GM18873 (cell line): ENCODE measurements at regions not wholly inside any gene's neighbourhood (a gene's known extent, or its start where the extent isn't known, plus 50 kb on each side); places are given as distances from the start of the nearest gene placed in this dataset.

Source experiments
- ATAC-seq: cut with Tn5 transposase; IDR thresholded peaks from one replicate; pipeline ENCODE4 v1.9.1; 2021; ENCODE audit warnings: mild to moderate bottlenecking, moderate library complexity, moderate number of reproducible peaks; ENCODE audit not compliant: unreplicated experiment, low FRiP score

DNA sequence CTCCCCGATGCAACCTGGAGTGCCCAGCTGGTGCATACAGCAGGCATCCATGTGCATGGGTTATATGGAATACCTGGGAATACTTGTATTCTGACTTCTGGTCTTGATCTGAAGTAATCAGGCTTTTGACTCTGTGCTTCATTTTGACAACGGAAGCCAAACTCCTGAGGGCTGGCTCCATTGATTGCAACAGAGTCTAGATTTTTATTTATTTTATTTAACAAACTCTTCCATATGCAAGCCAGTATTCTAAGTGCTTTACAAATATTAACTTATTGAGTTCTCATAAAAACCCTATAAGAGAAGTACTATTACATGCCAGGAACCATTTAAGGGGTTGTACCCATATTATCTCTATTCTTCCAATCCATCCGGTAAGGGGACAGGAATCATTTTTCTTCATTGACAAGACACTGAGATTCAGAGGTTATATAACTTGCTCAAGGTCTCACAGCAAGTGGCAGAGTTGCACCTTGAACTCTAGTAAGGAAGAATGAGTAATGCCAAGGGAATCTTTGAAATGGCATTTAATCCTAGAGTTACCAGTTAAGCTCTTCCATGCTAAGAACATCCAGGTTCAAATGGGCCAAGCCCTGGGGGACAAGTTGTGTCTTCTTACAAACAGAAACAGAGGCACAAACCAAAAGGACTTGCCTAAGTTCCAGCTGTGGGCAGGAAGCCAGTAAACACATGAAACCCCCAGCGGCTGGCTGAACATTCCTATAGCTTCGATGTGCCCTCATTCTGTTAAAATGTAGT, 241.0 kb downstream of the WDR11 start:
- no peak for ATAC-seq

DNA sequence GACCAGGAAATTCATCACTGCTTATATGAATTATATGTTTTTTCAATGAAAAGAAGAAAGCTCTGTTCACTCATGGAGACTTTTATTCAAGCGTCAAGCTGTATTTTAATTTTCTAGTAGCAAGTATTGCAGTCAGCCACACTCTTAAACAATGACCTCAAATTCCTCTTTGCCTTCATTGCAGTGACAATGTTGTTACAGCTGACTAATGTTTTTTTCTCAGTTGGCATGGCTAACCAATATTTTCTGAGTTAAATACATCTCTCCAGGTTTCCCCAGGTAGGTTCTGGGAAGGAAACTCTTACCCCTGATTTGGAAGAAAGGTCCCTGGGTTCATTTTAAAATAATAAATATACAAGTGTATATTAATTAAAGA, 241.5 kb downstream of the WDR11 start:
- ATAC-seq = no peak

DNA sequence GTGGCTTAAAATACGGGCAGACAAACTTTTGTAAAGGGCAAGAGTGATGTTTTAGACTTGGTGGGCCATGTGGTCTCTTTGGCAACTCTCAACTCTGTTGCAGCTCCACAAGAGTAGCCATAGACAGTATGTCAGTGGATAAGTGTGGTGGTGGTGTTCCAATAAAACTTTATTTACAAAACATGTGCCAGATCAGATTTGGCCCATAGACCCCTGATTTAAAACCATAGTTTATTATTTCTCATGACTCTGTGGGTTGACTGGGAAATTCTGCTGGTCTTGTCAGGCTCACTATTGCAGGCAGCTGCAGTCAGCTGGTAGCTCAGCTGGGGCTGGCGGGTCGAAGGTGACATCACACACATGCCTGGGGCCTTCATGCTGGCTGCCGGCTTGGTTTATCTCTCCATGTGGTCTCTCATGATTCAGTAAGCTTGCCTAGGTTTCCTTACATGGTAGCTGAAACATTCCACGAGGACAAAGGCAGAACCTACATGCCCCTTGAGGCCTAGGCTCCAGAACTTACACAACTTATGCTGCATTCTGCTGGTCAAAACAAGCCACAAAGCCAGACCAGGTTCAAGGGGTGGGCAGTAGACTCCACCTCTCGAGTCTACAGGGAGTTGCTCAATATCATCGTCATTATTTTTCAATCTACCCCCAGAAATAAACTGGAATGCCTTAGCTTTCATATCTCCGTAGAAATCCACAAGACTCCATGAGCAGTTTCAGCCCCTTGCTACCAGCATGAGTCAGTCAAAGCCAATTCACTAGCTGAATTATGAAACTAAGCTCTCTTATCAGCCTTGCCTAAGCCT, 245.7 kb downstream of the WDR11 start:
- ATAC-seq = no peak

DNA sequence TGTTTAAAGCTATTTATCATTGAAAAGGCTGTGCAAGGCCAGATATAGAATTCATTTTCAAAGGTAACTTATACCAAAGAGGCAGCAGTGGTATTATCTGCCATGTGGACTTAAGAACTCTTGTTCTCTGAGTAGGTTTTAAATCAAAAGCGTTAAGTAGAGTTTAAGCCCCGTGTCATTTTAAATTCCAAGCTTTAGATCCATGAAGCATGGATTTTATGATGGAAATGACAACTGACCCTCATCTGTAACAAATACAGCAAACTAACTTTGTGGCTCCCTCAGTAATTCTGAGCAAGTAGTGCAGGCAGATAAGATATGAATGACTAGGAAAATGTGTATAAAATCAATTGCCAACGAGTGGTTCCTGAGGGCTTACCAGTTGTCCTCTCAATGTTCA, 247.0 kb downstream of the WDR11 start:
- ATAC-seq = no peak

DNA sequence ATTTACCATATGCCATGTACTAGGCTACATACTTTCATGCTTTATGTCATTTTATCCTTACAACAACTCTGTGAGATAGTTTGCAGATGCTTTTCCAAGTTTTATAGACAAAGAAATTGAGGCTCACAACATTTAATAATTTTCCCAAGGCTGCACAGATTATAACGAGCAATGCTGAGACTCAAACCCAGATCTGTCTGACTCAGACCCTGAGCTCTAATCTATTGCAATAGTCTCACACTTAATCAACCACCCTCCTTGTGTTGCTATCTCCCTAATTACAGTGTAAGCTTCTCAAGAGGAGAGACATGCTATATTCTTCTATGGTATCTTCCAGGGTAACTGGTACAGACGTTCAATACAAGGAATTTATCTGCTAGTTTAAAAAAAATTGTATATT, 247.6 kb downstream of the WDR11 start:
- no peak for ATAC-seq

DNA sequence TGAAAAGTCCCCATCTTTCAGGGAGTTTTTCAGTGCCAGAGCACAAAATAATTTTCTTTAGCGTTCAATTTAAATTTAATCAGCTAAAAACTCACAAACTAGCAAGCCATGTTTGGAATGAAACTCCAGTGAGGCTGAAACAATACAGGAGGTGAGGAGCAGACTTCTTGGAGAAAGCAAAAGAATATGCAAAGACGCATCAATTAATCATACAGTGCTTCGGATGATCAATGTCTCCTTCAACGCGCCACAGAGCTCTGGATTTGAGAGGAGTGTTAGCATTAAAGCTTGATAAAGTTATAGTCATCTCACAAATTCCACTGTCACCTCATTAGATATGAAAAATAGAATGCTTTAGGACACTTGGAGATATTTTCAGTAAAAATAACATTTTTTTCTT, 248.0 kb downstream of the WDR11 start:
- ATAC-seq = no peak

DNA sequence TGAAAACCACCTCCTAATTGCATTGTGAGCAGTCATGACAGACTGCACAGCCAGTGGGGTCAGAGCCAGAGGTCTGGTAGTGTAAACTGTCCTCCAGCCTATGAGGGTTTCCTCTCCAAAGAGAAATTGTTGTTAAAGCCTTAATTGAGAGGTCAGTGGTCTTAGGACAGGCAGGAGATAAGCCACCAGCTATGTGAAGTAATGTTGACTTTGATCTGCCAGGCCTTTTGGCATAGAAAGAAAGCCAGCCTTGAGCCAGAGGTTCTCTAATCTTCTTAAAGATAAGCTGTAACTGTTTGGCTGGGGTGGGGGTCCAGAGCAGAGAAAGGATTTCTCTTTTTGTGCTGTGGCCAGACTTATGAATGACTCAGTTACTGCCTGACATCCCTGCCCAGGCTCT, 248.4 kb downstream of the WDR11 start:
- no peak for ATAC-seq

DNA sequence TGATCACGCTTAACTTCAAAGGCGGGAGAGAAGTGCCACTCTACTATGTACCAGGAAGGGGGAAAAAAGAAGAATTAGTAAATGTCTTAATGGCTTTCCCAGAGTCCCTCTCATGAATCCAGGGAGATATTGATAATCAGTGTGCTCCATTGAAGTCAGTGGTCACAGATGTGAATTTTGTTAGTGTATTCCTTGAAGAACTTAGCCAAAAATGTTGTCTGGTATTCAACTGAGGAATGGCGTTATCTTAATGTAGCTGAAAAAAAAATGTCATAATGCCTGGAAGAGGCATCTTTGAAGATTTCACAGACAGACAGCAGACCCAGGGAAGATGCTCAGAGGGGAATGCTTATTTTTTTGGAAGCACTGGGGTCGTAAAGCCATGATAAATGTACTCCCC, 250.4 kb downstream of the WDR11 start:
- no peak for ATAC-seq

DNA sequence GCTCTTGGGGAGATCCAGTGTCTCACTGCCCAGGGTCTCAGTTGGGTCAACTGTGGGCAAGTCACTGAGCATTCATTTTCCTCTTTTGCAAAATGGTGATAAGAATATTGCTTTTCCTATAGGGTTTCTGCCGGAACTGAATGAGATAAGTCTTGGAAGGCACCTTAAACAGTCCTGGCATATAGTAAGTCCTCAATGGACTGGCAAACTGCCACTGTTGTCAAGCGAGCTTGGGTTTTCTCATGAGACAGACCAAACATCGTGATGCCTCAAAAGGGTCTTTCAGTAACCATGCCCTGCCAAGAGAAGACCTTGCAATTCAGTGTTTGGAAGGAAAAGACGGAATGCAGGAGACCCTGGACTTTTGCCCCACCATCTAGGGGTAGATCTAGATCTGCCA, 251.5 kb downstream of the WDR11 start:
- ATAC-seq = no peak

DNA sequence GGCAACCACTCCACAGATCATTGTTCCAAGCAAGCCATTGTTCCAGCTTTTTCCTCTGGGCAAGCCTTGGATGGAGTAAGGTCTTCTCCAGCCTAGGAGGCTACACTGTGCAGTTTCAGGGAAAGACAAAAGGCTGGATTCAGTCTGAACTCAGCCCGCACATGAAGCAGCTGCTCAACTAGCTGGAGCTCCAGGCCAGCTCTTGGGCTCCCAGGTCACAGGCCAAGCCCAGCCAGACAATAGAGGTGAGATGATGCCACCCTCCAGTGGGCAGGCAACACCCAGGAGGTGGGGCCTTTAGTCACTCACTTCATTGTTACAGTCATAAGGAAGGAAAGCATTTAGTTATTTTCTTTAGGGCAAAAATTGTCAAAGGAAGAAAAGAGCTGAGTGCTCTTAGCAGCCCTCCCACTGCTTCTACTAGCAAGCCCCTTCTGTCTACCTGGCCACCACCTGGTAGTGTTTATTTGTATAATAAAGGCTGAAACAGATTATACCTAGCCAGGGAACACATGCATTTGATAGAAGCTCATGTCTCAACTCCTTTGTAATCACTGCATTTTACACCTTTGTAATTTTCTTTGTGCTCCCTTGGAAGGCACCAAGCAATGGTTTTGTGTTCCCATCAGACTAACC, 253.4 kb downstream of the WDR11 start:
- ATAC-seq = no peak

DNA sequence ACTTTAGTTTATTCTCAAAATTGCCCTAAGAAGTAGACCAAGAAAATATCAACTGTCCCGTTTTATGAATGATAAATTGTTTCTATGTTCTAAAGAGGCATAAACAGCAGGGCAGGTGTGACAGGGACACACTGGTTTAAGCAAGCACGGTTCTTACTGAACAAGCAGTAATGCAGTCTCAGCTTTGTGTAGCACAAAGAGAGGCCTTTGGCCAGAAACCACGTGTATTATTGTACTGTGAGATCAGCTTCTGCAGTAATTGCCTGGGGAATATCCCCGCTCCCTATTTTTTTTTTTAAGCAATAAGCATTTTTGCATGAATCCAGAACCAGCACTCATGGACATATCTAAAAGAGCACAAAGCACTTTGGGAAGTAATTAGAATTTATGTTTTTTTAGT, 255.4 kb downstream of the WDR11 start:
- ATAC-seq = no peak

DNA sequence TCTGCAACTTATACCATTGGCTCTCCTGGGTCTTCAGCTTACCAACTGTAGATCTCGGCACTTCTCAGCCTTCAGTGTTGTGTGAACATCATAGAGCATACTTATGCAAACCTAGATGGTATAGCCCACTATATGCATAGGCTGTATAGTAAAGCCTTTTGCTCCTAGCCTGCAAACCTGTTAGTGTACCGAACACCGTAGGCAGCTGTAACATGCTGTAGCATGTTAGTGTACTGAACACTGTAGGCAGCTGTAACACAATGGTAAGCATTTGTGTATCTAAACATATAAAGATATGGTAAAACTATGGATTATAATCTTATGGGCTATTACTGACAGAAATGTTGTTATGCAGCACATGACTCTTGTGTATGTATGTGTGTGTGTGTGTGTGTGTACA, 256.9 kb downstream of the WDR11 start:
- no peak for ATAC-seq

DNA sequence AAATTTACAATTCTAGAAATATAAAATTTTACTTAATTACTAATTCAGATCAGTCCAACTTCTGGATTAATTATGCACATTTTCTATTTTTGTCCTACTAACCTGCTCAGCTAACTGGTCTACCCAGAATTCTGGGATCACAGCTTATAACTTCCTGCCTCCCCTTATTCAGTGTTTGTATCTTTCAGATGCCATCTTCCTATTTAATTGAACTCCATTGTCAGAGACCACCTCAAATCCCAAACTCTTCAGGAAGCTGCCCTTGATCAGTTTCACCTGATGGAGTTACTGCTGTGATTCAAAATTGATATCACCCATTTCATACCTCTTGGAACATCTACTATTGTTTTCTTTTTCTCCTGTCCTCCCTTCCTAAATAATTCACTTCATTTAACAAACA, 259.2 kb downstream of the WDR11 start:
- ATAC-seq = no peak

DNA sequence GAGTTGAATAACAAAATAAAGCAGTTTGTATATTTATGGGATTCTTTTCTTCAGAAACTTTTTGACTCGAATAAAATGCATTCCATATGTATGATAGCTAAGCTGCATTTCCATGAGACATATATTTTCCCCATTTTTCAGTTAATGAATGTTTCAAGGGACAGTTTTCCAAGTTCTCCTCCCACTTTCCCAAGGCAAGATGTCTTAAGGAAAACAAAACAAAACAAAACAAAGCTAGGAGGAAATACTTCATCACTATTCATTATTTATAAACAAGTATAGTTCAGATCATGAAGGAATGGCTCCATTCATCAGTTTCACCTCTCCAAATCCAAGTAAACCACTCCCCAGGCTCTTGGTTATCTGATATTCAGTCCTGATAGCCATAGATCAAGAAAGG, 261.0 kb downstream of the WDR11 start:
- no peak for ATAC-seq

DNA sequence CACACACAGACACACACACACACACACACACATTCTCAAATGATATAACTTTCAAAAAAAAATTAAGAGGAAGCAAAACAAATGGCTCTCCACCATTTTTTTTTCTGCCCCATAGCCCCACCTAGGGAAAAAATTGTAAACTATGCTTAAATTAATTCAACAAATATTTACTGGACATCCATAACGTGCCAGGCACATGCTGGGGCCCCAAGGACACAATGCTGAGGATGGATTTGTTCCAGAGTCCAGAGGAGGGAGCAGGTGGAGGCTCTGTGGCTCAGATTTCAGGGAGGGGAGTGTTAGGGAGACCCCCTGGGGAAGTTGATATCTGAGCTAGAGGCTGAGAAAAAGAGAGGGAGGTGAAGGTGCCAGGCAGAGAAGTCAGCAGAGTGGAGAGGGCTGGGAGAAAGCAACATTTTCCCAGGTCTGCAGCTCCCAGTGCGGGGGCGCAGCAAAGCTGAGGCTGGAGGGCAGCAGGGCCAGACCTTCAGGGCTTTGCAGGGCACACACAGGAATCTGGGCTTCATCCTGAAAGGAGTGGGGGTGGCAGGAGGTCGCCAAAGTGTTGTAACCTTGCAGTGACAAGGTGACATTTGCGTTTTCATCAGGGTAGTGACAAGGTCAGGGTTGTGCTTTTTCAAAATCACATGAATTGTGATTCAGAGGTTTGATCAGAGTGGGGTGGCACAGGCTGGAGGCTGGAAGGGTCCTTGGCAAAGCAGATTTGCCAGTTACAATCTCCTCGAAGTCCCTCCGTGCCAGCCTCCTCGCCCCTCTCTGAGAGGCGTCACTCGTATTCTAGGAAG, 261.6 kb downstream of the WDR11 start:
- no peak for ATAC-seq

DNA sequence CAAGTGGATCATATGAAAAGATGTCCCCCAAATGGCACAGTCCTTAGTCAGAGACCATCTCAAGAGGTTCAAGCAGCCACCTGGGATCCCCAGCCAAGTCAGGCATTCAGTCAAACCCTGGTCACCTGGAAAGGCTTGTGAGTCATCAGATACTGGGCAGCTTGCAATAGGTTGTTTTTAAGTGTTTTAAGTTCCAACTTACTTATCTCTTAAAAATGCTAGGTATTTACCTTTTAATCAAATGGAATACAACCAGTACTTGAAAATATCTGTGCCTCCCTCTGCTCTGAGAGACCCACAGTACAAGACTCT, 262.2 kb downstream of the WDR11 start:
- ATAC-seq = no peak

DNA sequence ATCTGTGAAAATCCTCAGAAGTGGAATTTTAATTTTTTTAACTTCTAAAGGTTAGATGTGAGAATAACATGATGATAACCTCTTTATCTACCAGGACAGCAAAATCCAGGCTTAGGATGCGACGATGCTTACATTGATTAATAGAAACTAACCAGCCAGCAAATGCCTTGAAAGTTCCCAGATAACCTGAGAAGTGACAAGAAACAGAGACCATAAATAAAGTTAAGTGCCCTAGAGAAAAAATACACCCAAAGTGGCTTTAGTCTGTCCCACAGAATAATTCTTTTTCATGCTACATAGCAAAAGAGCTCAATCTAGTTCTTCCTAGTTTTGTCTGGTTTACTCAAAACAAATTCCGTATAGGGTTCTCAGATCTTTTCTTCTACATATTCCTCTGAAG, 262.7 kb downstream of the WDR11 start:
- ATAC-seq = no peak

DNA sequence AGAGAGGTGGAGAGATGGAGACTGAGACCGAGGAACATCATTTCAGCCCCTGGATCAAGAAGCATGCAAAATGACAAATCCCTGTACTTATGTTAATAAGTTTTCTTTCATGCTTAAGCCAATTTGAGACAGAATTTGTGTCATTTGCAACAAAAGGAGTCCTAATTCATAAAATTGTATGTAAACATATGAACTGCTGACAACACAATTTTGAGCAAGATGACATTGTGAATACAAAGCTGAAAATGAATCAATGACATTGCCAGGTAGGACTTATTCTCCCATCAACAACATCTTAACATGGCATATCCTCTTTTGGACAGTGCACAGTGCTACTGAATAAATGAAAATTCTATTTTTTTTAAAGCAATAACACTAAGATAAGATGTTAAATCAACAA, 264.0 kb downstream of the WDR11 start:
- no peak for ATAC-seq

DNA sequence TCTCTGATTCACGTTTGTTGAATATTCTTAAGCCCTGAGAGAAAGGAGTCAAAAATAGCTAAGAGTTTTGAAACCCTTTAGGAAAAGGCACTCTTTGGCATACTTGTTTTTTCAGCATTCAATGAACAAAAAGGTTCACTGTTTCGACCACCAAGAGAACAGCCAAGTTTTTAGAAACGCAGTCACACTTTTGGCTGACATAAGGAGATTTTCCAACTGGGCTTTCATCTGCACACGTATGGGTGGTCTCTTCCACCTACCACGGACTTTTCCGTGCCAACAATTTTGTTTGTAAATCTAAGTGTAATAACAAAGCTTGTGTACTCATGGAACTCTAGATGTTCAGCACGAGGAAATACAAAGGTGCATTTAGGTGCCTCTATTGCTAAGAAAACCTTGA, 270.3 kb downstream of the WDR11 start:
- ATAC-seq = no peak

DNA sequence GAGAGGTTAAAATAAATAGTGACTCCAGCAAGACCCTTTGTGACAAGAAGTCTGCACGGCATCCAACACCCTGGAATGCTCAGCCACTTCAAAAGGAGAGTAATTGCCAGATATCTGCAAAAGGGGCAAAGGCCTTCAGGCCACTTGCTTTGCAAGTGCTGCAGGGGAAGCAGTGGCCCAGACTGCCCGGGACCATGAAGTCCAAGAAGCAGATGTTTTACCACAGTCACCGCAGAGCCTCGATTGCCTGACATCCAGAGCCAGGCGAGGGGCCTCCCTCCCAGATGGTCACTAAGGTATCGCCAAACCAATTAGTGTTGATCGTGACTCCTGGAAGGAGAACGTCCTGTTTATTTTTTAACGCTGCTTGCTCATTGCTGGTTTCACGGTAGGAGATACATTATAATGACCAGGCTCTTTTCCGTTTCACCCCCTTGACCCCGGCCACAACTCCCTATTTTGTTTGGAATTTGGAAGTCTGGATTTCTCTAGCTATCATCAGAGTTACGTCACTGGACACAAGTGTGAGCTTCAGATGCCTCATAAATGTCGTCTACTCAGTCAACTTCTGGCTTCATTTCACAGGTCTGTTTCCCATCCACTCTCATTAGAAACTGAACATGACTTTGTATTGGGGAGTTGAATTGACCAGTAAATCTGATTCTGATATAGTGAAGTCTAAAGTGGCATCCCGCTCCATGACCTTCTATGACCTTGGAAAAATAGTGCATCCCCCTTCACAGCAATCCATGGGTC, 276.2 kb downstream of the WDR11 start:
- ATAC-seq = no peak
